Ovary (tissue), 3 donors: ENCODE measurements at regions not wholly inside any gene's neighbourhood (a gene's known extent, or its start where the extent isn't known, plus 50 kb on each side); places are given as distances from the start of the nearest gene placed in this dataset.

Experiments used
- EP300 ChIP-seq: sonication (generic); formaldehyde crosslinking; IDR thresholded peaks from one replicate; pipeline ENCODE4 v1.6.1; 2017; ENCODE audit warnings: antibody characterized with exemption
- POLR2A ChIP-seq: fragments of 450-650 bp; IDR thresholded peaks from one replicate; pipeline ENCODE4 v1.6.1; 2017; ENCODE audit warnings: antibody characterized with exemption, mild to moderate bottlenecking, moderate library complexity
- TF ChIP-seq, protein P1 (sequence below), 3 donors: fragments of 450-650 bp in 2 of 3; fragments of 200-600 bp in 1 of 3; IDR thresholded peaks; one replicate each; pipeline versions ENCODE4 v1.5.1 to v1.8.0; 2016 to 2022; ENCODE audit warnings: antibody characterized with exemption in 3 of 3, mild to moderate bottlenecking in 1 of 3
- donor health status: DM: no; HTN: no; CAD: no.

DNA sequence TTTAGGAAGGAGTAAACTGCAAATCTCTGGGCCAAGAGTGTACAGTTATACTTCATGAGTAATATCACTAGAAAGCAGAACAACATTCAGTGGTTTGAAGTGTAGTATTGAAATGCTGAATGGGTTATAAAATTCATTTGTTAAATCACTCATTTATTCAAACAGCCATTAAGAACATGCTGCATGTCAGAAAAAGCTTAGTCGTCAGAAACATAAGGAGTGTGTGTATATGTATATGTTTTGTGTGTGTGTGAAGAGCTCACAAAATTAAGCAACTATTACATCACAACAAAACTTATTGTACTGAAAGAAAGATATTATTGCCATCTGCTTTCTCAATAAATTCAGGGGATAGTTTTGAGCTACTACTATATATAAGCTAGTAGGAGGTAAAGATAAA, 165.4 kb upstream of the PCDH9 start:
- no peak for TF ChIP-seq POLR2A
- TF ChIP-seq, protein P1, sequence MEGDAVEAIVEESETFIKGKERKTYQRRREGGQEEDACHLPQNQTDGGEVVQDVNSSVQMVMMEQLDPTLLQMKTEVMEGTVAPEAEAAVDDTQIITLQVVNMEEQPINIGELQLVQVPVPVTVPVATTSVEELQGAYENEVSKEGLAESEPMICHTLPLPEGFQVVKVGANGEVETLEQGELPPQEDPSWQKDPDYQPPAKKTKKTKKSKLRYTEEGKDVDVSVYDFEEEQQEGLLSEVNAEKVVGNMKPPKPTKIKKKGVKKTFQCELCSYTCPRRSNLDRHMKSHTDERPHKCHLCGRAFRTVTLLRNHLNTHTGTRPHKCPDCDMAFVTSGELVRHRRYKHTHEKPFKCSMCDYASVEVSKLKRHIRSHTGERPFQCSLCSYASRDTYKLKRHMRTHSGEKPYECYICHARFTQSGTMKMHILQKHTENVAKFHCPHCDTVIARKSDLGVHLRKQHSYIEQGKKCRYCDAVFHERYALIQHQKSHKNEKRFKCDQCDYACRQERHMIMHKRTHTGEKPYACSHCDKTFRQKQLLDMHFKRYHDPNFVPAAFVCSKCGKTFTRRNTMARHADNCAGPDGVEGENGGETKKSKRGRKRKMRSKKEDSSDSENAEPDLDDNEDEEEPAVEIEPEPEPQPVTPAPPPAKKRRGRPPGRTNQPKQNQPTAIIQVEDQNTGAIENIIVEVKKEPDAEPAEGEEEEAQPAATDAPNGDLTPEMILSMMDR (IDR thresholded peaks at IDR 0.05) = no peak
- no peak for TF ChIP-seq EP300
